GM18520 (cell line): ENCODE measurements at regions not wholly inside any gene's neighbourhood (a gene's known extent, or its start where the extent isn't known, plus 50 kb on each side); places are given as distances from the start of the nearest gene placed in this dataset.
"Not testable (repeated sequence)": the region's sequence is repeated elsewhere in the genome, so short reads cannot be mapped to it uniquely, and the experiment has no call there.

Experiments
- ATAC-seq: cut with Tn5 transposase; IDR thresholded peaks from one replicate; pipeline ENCODE4 v1.9.1; 2021; ENCODE audit not compliant: unreplicated experiment

GRCh38 chr7:82701949-82702348, 258.4 kb upstream of the CACNA2D1 start:
- no peak for ATAC-seq

DNA sequence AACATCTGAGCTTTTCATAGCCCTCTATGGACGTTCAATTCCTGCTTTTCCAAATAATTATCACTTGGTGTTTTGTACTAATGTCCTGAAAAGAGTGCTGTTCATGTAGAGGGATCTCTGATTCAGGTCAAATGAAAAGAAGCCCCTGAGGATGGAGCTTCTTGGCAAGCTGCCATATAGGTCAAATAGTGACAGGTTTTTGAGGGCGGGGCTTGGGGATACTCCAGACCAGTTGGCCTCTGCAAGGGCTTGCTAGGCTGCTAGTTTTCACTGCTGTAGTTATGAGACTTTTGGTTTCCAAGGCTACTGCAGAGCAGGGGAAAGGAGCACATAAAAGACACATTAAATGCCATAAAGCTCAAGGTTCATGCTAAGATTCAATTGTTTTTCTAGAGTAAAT, 257.2 kb upstream of the CACNA2D1 start:
- ATAC-seq: no peak

GRCh38 chr7:82699773-82700186, 256.2 kb upstream of the CACNA2D1 start:
- no peak for ATAC-seq

- ATAC-seq: no peak
Measured at GRCh38 chr7:82697897-82698296, 254.3 kb upstream of the CACNA2D1 start.

DNA sequence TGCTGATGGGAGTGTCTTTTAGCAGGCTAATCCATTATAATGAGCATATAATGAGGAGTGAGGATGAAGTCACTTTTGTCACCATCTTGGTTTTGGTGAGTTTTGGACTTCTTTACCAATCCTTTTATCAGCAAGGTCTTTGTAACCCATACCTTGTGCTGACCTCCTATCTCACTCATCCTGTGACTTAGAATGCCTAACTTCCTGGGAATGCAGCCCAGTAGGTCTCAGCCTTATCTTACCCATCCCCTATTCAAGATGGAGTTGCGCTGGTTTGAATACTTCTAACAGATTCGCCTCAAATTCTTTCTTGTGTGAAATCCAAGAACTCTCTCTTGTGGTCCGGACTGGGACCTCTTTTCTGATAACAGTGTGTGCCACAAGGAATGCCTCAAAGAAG, 253.1 kb upstream of the CACNA2D1 start:
- no peak for ATAC-seq

- no peak for ATAC-seq
Measured at GRCh38 chr7:82694022-82694421, 250.4 kb upstream of the CACNA2D1 start.

DNA sequence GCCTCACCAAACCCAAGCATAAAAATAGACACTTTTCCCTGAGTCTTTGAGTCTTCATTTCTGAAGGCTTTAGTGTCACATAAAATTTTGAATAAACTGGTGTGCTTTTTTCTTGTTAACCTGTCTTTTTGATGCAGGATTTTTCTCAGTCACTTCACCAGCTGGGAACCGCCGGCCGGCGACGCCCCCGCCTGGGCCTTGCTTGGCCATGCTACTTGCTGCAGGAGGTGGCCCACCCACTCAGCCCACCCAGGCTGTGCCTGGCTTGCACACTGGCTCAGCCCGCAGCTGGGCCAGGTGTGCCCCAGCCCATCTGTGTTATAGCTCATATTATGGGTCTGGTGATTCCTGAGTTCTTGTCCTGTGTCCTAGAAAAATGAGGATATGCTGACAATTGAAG, 247.4 kb upstream of the CACNA2D1 start:
- no peak for ATAC-seq

DNA sequence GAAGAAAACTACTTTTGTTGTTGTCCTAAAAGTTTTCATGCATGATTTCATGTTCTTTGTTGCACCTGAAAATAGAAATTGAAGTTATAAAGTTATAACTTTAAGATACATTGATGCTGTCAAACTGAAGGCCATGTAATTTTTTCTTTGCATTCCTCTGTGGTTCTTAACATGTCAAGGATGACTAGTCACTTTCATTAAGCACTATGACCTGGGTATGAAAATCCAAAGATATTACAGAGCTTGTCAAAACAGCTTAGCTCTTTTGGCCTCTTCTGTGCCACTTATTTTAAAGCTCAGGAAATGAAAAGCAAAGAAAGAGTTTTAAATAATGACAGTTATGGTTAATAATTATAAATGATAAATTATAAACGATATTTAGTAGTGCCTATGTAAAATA, 241.6 kb upstream of the CACNA2D1 start:
- ATAC-seq: no peak

DNA sequence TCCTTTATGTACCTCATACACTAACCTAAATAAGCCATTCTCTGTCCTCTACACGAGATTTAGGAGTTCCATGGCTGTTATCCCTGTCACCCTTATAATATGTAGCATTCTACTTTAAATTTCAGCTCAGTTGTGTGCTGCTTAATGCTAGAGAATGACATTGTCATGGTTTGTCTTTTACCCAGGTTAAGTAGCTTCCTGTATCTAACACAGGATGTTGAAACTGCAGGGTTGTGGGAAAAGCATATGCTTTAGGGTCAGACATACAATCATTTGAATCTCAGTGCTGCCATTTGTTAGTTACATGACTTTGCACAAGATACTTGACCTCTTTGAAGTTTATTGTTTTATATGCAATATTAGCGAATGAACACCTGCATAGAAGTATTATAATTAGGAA, 235.1 kb upstream of the CACNA2D1 start:
- ATAC-seq: no peak

DNA sequence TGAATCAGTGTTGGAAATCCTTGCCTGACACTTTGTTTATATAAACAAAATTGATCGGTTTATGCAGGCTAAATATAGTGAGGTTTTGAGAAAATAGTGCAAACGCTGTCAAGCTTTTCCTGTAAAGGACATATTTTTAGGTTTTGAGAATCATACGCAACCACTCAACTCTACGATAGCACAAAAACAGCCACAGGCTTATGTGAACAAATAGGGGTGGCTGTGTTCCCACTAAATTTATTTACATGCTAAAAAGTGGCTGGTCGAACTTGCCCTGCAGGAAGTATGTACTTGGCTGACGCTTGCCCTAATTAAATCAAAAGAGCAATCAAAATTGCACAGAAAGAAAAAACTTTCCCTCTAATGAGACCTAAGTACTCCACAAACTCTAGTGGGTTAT, 234.7 kb upstream of the CACNA2D1 start:
- no peak for ATAC-seq

GRCh38 chr7:82677493-82677892, 233.9 kb upstream of the CACNA2D1 start:
- ATAC-seq: peak; percentile 61

- no peak for ATAC-seq
Measured at GRCh38 chr7:82676777-82677463, 233.3 kb upstream of the CACNA2D1 start.

- ATAC-seq: no peak
Measured at GRCh38 chr7:82675396-82675795, 231.8 kb upstream of the CACNA2D1 start.

- ATAC-seq: no peak
Measured at GRCh38 chr7:82674268-82674667, 230.7 kb upstream of the CACNA2D1 start.

- no peak for ATAC-seq
Measured at GRCh38 chr7:82672078-82672477, 228.5 kb upstream of the CACNA2D1 start.

- no peak for ATAC-seq
Measured at GRCh38 chr7:82669141-82669540, 225.6 kb upstream of the CACNA2D1 start.

GRCh38 chr7:82668676-82669075, 225.1 kb upstream of the CACNA2D1 start:
- no peak for ATAC-seq

DNA sequence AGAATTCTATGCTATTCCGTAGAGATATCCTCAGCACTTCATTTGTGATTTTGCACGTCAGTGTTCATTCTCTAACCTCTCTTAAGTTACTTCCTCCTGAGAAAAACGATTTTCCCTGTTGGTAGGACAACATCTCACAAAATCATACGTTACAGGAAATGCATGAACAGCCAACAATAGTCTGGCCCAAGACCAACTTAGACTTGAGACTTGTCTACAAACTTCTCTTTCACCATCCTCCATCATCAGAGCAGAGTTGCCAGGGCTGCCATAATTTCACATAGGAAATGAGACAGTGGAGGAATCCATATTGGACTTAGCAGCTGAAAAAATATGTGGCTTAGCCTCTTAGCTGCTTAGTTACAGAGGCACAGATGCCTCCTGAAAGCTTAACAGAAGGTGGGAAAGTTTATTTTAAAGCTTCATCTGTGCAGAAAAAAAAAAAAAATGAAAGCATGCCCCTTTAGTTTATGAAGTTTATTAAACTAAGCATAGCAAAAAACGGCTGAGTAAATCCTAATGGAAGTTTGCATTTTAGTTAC, 222.5 kb upstream of the CACNA2D1 start:
- no peak for ATAC-seq

- no peak for ATAC-seq
Measured at GRCh38 chr7:82655965-82656364, 212.4 kb upstream of the CACNA2D1 start.

DNA sequence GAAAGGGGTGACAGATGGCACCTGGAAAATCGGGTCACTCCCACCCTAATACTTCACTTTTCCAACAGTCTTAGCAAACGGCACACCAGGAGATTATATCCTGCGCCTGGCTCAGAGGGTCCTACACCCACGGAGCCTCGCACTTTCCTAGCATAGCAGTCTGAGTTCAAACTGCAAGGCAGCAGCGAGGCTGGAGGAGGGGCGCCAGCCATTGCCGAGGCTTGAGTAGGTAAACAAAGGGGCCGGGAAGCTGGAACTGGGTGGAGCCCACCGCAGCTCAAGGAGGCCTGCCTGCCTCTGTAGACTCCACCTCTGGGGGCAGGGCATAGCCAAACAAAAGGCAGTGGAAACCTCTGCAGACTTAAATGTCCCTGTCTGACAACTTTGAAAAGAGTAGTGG, 206.5 kb upstream of the CACNA2D1 start:
- ATAC-seq: not testable (repeated sequence)

GRCh38 chr7:82633592-82633991, 190.0 kb upstream of the CACNA2D1 start:
- ATAC-seq: no peak

DNA sequence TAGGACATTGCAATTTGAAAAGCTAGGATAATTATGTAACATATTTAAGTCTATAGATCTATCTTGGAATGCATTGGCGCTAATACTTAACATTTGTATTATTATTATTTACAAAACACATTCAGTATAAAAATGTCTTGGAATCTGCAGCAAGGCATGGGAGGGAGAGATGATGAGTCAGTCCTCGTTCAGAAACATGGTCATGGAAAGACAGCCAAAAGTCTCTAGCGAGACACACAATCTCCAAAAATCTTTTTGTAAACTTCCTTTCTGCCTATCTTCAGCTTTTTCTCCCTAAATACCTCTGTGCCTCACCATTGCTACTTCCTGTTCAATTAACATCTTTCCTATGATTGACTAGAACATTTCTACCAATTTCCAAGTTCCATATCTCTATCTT, 188.4 kb upstream of the CACNA2D1 start:
- ATAC-seq: no peak

GRCh38 chr7:82629583-82629982, 186.0 kb upstream of the CACNA2D1 start:
- ATAC-seq: no peak
